ENCODE measurements at regions not wholly inside any gene's neighbourhood (a gene's known extent, or its start where the extent isn't known, plus 50 kb on each side); places are given as distances from the start of the nearest gene placed in this dataset.
"Not testable (repeated sequence)": the region's sequence is repeated elsewhere in the genome, so short reads cannot be mapped to it uniquely, and the experiment has no call there.

GRCh38 chr9:135384226-135384625 is 95.4 kb upstream of the PPP1R26 start:
- BruUV-seq (replicated peaks) = no TSS peak
- intact Hi-C loops (cut with micrococcal nuclease) = no loop called here
- ChIA-PET POLR2A (no interaction called here), CTCF (no interaction called here)
- no peak for TF ChIP-seq CTCF (IDR thresholded peaks at IDR 0.05; ENCODE audit: unreplicated experiment)
- H3K9me3 Mint-ChIP-seq (ENCODE audit: unreplicated experiment) = no peaks in the 10 kb centered on the region
- H3K4me3 Mint-ChIP-seq (ENCODE audit: unreplicated experiment) = no peak overlapping the region
- no peak overlapping the region for H3K27ac Mint-ChIP-seq (ENCODE audit: low read depth, unreplicated experiment)
- peaks cover 7% of the 10 kb centered on the region for H3K36me3 Mint-ChIP-seq (ENCODE audit: insufficient read depth, unreplicated experiment)
- no peaks in the 10 kb centered on the region for H3K27me3 Mint-ChIP-seq (ENCODE audit: insufficient read depth, unreplicated experiment)
- no peaks in the 10 kb centered on the region for H3K4me1 Mint-ChIP-seq (ENCODE audit: insufficient read depth, unreplicated experiment)
- no peak for DNase-seq (ENCODE audit: unreplicated experiment)

GRCh38 chr9:135384815-135385405 is 94.7 kb upstream of the PPP1R26 start:
- intact Hi-C loops (cut with micrococcal nuclease); BruUV-seq (replicated peaks); POLR2A ChIA-PET; H3K4me3 Mint-ChIP-seq (ENCODE audit: unreplicated experiment); H3K27me3 Mint-ChIP-seq (ENCODE audit: insufficient read depth, unreplicated experiment); H3K9me3 Mint-ChIP-seq (ENCODE audit: unreplicated experiment); H3K27ac Mint-ChIP-seq (ENCODE audit: low read depth, unreplicated experiment); H3K4me1 Mint-ChIP-seq (ENCODE audit: insufficient read depth, unreplicated experiment); CTCF ChIA-PET; H3K36me3 Mint-ChIP-seq (ENCODE audit: insufficient read depth, unreplicated experiment); DNase-seq (ENCODE audit: unreplicated experiment): not testable (repeated sequence)

- no TSS peak for BruUV-seq (replicated peaks)
- Mint-ChIP-seq H3K27me3 (ENCODE audit: insufficient read depth, unreplicated experiment) (no peaks in the 10 kb centered on the region), H3K9me3 (ENCODE audit: unreplicated experiment) (no peaks in the 10 kb centered on the region), H3K36me3 (ENCODE audit: insufficient read depth, unreplicated experiment) (peaks cover 7% of the 10 kb centered on the region), H3K4me3 (ENCODE audit: unreplicated experiment) (no peak overlapping the region), H3K4me1 (ENCODE audit: insufficient read depth, unreplicated experiment) (no peaks in the 10 kb centered on the region), H3K27ac (ENCODE audit: low read depth, unreplicated experiment) (no peak overlapping the region)
- intact Hi-C loops (cut with micrococcal nuclease) = no loop called here
- DNase-seq (ENCODE audit: unreplicated experiment) = no peak
- POLR2A ChIA-PET = no interaction called here
- CTCF ChIA-PET = no interaction called here
- TF ChIP-seq CTCF (IDR thresholded peaks at IDR 0.05; ENCODE audit: unreplicated experiment) = no peak
Measured at GRCh38 chr9:135385793-135386192, 93.8 kb upstream of the PPP1R26 start.

- H3K4me3 Mint-ChIP-seq (ENCODE audit: unreplicated experiment) = no peak overlapping the region
- no peak overlapping the region for H3K27ac Mint-ChIP-seq (ENCODE audit: low read depth, unreplicated experiment)
- intact Hi-C loops (cut with micrococcal nuclease) = no loop called here
- DNase-seq (ENCODE audit: unreplicated experiment) = no peak
- no peaks in the 10 kb centered on the region for H3K9me3 Mint-ChIP-seq (ENCODE audit: unreplicated experiment)
- POLR2A ChIA-PET = no interaction called here
- H3K36me3 Mint-ChIP-seq (ENCODE audit: insufficient read depth, unreplicated experiment) = peaks cover 7% of the 10 kb centered on the region
- TF ChIP-seq CTCF (IDR thresholded peaks at IDR 0.05; ENCODE audit: unreplicated experiment) = no peak
- no peaks in the 10 kb centered on the region for H3K27me3 Mint-ChIP-seq (ENCODE audit: insufficient read depth, unreplicated experiment)
- no TSS peak for BruUV-seq (replicated peaks)
- CTCF ChIA-PET = interaction anchor here (0.6 kb wide), 1 partner anchor 118 kb away, joined by 3 read pairs; no protein-coding TSS in a partner anchor
- no peaks in the 10 kb centered on the region for H3K4me1 Mint-ChIP-seq (ENCODE audit: insufficient read depth, unreplicated experiment)
Measured at GRCh38 chr9:135387976-135388375, 91.6 kb upstream of the PPP1R26 start.

GRCh38 chr9:135388530-135388929 is 91.1 kb upstream of the PPP1R26 start:
- POLR2A ChIA-PET = no interaction called here
- H3K4me1 Mint-ChIP-seq (ENCODE audit: insufficient read depth, unreplicated experiment) = no peaks in the 10 kb centered on the region
- no TSS peak for BruUV-seq (replicated peaks)
- no peak overlapping the region for H3K4me3 Mint-ChIP-seq (ENCODE audit: unreplicated experiment)
- peaks cover 7% of the 10 kb centered on the region for H3K36me3 Mint-ChIP-seq (ENCODE audit: insufficient read depth, unreplicated experiment)
- H3K9me3 Mint-ChIP-seq (ENCODE audit: unreplicated experiment) = no peaks in the 10 kb centered on the region
- intact Hi-C loops (cut with micrococcal nuclease) = no loop called here
- no peak for DNase-seq (ENCODE audit: unreplicated experiment)
- CTCF ChIA-PET = interaction anchor here (0.5 to 0.6 kb wide), 2 partner anchors 48 to 118 kb away, joined by 3 read pairs; no protein-coding TSS in a partner anchor
- no peak overlapping the region for H3K27ac Mint-ChIP-seq (ENCODE audit: low read depth, unreplicated experiment)
- no peaks in the 10 kb centered on the region for H3K27me3 Mint-ChIP-seq (ENCODE audit: insufficient read depth, unreplicated experiment)
- no peak for TF ChIP-seq CTCF (IDR thresholded peaks at IDR 0.05; ENCODE audit: unreplicated experiment)

All from MCF 10A (cell line).